HFF-Myc (cell line): ENCODE measurements at regions not wholly inside any gene's neighbourhood (a gene's known extent, or its start where the extent isn't known, plus 50 kb on each side); places are given as distances from the start of the nearest gene placed in this dataset.

Experiments used
- DNase-seq: peaks from one replicate; pipeline ENCODE4 v3.0.0-alpha.2; 2011; ENCODE audit warnings: low read depth; ENCODE audit errors: extremely low read depth
- H3K4me3 ChIP-seq: replicated peaks from 2 replicates; pipeline ENCODE4 v1.5.1; 2011; ENCODE audit warnings: low read depth, mild to moderate bottlenecking, control low read depth, low read length
- CTCF ChIP-seq: IDR thresholded peaks from 2 replicates; pipeline ENCODE4 v1.5.1; 2012; ENCODE audit warnings: mild to moderate bottlenecking, low read depth, low read length, control low read depth; ENCODE audit errors: missing control alignments

GRCh38 chr5:155068616-155069100 is 55.1 kb downstream of the KIF4B start:
- DNase-seq, result no peak
- no peak for TF ChIP-seq CTCF

DNA sequence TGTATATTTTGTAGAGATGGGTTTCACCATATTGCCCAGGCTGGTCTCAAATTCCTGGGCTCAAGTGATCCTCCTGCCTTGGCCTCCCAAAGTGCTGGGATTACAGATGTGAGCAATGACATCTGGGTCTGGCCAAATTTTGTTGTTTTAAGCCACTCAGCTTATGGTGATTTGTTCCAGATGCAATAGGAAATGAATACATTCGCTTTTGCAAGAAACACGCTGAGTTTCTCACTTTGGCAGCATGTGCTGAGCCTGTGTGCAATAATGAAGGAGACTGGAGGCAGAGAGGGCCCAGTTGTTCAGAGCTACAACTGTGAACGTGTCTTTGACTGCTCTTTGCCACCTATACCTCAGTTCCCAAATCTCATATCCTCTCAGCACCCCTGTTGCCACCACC is 56.4 kb downstream of the KIF4B start:
- DNase-seq, result no peak
- no peak overlapping the region for H3K4me3 ChIP-seq
- TF ChIP-seq CTCF, result no peak

More at GRCh38 chr5:155068616-155069100, 55.1 kb downstream of the KIF4B start:
- H3K4me3 ChIP-seq, result no peak overlapping the region

DNA sequence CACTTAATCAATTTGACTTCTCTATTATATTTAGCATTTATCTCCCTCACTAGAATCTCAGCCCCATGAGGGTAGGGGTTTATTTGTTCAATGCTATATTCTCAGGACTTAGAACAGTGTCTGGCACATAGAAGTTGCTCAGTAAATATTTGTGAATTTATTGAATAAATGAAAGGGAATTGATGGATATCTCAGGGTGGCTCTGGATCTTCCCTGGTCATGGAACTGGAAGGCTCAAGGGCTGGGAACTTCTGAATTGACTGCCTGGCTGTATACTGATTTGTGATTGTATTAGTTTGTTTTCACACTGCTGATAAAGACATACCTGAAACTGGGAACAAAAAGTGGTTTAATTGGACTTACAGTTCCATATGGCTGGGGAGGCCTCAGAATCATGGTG is 57.2 kb downstream of the KIF4B start:
- DNase-seq, result no peak
- H3K4me3 ChIP-seq, result no peak overlapping the region
- no peak for TF ChIP-seq CTCF

- no peak for TF ChIP-seq CTCF
- H3K4me3 ChIP-seq, result no peak overlapping the region
- DNase-seq, result no peak
These were observed 62.8 kb downstream of the KIF4B start for GRCh38 chr5:155076379-155076778.

- no peak for DNase-seq
- TF ChIP-seq CTCF, result no peak
These were observed 66.1 kb downstream of the KIF4B start for GRCh38 chr5:155079698-155080097.

GRCh38 chr5:155080721-155081120 is 67.2 kb downstream of the KIF4B start:
- TF ChIP-seq CTCF, result no peak
- DNase-seq, result no peak
- no peak overlapping the region for H3K4me3 ChIP-seq

More at GRCh38 chr5:155079698-155080097, 66.1 kb downstream of the KIF4B start:
- H3K4me3 ChIP-seq, result no peak overlapping the region

DNA sequence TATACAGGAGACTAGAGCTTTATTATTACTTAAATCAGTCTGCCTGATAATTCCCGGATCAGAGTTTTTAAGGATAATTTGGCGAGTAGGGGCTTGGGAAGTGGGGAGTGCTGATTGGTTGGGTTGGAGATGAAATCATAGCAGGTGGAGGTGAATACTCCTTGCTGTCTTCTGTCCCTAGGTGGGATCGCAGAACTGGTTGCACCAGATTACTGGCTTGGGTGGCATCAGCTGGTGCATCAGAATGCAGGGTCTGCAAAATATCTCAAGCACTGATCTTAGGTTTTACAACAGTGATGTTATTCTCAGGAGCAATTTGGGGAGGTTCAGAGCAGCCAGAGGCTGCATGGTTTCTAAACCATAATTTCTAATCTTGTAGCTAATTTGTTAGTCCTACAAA is 68.1 kb downstream of the KIF4B start:
- H3K4me3 ChIP-seq, result no peak overlapping the region
- DNase-seq, result no peak
- TF ChIP-seq CTCF, result no peak
